H1 (cell line): ENCODE measurements at regions not wholly inside any gene's neighbourhood (a gene's known extent, or its start where the extent isn't known, plus 50 kb on each side); places are given as distances from the start of the nearest gene placed in this dataset.

Source experiments
- CBX8 ChIP-seq: fragments of 300-800, 300-1000 bp; sonication (generic); IDR thresholded peaks from 2 replicates; pipeline ENCODE4 v1.7.1; 2016; ENCODE audit warnings: low read depth, low read length, borderline replicate concordance
- CHD2 ChIP-seq: IDR thresholded peaks from 2 replicates; pipeline ENCODE4 v1.6.1; 2012; ENCODE audit warnings: low read length, improper control_type of control experiment
- CREB1 ChIP-seq: IDR thresholded peaks from 2 replicates; pipeline ENCODE4 v1.6.1; 2012; ENCODE audit warnings: inconsistent platforms
- CTCF ChIP-seq, 3 experiments: IDR thresholded peaks; 1 replicate in 2 of 3; 2 replicates in 1 of 3; pipeline versions ENCODE4 v1.5.1 to v1.6.1; 2011; ENCODE audit warnings: low read length in 3 of 3, mild to moderate bottlenecking in 3 of 3, inconsistent platforms in 2 of 3, low read depth in 1 of 3, moderate library complexity in 1 of 3; ENCODE audit not compliant: insufficient read depth in 1 of 3; ENCODE audit errors: control extremely low read depth in 1 of 3
- MAFK ChIP-seq: IDR thresholded peaks from 2 replicates; pipeline ENCODE4 v1.6.1; 2012; ENCODE audit warnings: low read depth, mild to moderate bottlenecking, improper control_type of control experiment, low read length
- POLR2A ChIP-seq, 2 experiments: IDR thresholded peaks; 1 replicate in 1 of 2; 2 replicates in 1 of 2; pipeline ENCODE4 v1.6.1; 2011; ENCODE audit warnings: low read depth in 2 of 2, low read length in 2 of 2, mild to moderate bottlenecking in 2 of 2; ENCODE audit errors: control extremely low read depth in 1 of 2
- RAD21 ChIP-seq, 2 experiments: IDR thresholded peaks in 1 of 2; conservative IDR thresholded peaks in 1 of 2; 2 replicates each; pipeline ENCODE4 v1.6.1; 2011; ENCODE audit warnings: low read depth in 2 of 2, low read length in 2 of 2, improper control_type of control experiment in 1 of 2, inconsistent platforms in 1 of 2, mild to moderate bottlenecking in 1 of 2, moderate library complexity in 1 of 2
- SIN3A ChIP-seq, 2 experiments: IDR thresholded peaks in 1 of 2; conservative IDR thresholded peaks in 1 of 2; 2 replicates each; pipeline ENCODE4 v1.6.1; 2011 to 2012; ENCODE audit warnings: low read length in 2 of 2, improper control_type of control experiment in 1 of 2, low read depth in 1 of 2, mild to moderate bottlenecking in 1 of 2
- SP4 ChIP-seq: IDR thresholded peaks from 2 replicates; pipeline ENCODE4 v1.6.1; 2012; ENCODE audit warnings: low read length, inconsistent platforms
- TBP ChIP-seq: IDR thresholded peaks from 2 replicates; pipeline ENCODE4 v1.6.1; 2011; ENCODE audit warnings: low read depth, low read length, improper control_type of control experiment

- TF ChIP-seq SIN3A (conservative IDR thresholded peaks at IDR 0.05 in 1 of 2, IDR thresholded peaks at IDR 0.05 in 1 of 2; ENCODE audit: low read depth in 1 of 2, low read length in 2 of 2) (no peak), CTCF (IDR thresholded peaks at IDR 0.05; ENCODE audit: control extremely low read depth in 1 of 3, insufficient read depth in 1 of 3, low read depth in 1 of 3, low read length in 3 of 3) (no peak), TBP (no peak), MAFK (no peak), CHD2 (no peak), RAD21 (IDR thresholded peaks at IDR 0.05 in 1 of 2, conservative IDR thresholded peaks at IDR 0.05 in 1 of 2; ENCODE audit: low read depth in 2 of 2, low read length in 2 of 2) (no peak), SP4 (no peak), POLR2A (IDR thresholded peaks at IDR 0.05; ENCODE audit: control extremely low read depth in 1 of 2, low read depth in 2 of 2, low read length in 2 of 2) (no peak), CBX8 (no peak), CREB1 (no peak)
Measured at GRCh38 chr14:44279357-44279756, 227.7 kb downstream of the FSCB start.
